ENCODE measurements at regions not wholly inside any gene's neighbourhood (a gene's known extent, or its start where the extent isn't known, plus 50 kb on each side); places are given as distances from the start of the nearest gene placed in this dataset.

DNA sequence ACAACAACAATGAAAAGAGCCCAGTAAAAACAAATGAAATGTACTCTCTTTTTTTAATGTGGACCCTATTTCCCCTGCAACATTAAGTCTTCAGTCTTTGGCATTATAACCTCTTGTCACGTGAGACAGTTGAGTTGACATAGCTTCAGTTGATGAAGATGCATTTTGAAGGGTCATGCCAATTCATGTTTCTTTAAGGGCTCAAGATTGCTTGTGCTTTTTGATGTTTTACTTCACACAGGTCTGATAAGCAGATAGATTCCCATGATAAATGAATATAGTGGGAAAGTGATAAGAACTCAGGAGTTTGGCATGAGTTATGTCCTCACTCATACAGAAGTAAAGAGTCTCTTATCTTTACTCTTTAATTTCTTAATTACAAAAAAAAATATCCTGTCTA lies 229.4 kb downstream of the SNCAIP start:
- no peak for DNase-seq
- WGBS, 5 donors, result 58 to 79% (median 73%) methylated on average over 1 of the region's 1 CpG
- intact Hi-C loops (cut with DNase I; ENCODE audit: low total_unique reads), result no loop called here
- Histone ChIP-seq H3K4me3 (no peak overlapping the region), H3K27ac (no peak overlapping the region), H3K9me3 (no peaks in the 10 kb centered on the region), H3K27me3 (peaks cover 0 to 6% (median 0%) of the 10 kb centered on the region in 3 donors), H3K4me1 (no peaks in the 10 kb centered on the region), H3K36me3 (no peaks in the 10 kb centered on the region)
- TF ChIP-seq POLR2A (IDR thresholded peaks at IDR 0.05), result no peak

DNA sequence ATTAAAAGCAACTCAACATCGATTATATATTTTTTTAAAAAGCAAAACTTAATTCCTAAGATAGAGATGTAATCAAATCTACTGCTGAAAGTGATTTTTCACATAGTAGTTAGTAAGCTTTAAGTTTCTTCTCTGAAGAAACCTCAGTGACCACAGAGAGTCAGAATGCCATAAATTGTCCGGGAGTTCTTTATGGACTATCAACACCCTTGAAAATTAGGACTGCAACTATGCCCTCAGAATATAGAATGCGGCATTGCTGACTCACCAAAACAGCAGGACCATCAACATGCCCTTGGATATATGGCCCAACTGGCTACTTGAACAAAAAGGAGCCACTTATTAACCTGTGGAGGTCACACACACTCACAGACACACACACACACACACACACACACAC lies 228.9 kb upstream of the SNX2 start:
- Histone ChIP-seq H3K27me3 (no peaks in the 10 kb centered on the region), H3K4me1 (no peaks in the 10 kb centered on the region), H3K27ac (no peak overlapping the region), H3K9me3 (peaks cover 0 to 4% (median 0%) of the 10 kb centered on the region in 4 donors), H3K36me3 (no peaks in the 10 kb centered on the region), H3K4me3 (no peak overlapping the region)
- TF ChIP-seq POLR2A (IDR thresholded peaks at IDR 0.05), result no peak
- TF ChIP-seq, protein P1, sequence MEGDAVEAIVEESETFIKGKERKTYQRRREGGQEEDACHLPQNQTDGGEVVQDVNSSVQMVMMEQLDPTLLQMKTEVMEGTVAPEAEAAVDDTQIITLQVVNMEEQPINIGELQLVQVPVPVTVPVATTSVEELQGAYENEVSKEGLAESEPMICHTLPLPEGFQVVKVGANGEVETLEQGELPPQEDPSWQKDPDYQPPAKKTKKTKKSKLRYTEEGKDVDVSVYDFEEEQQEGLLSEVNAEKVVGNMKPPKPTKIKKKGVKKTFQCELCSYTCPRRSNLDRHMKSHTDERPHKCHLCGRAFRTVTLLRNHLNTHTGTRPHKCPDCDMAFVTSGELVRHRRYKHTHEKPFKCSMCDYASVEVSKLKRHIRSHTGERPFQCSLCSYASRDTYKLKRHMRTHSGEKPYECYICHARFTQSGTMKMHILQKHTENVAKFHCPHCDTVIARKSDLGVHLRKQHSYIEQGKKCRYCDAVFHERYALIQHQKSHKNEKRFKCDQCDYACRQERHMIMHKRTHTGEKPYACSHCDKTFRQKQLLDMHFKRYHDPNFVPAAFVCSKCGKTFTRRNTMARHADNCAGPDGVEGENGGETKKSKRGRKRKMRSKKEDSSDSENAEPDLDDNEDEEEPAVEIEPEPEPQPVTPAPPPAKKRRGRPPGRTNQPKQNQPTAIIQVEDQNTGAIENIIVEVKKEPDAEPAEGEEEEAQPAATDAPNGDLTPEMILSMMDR (IDR thresholded peaks at IDR 0.05), result no peak
- no peak for TF ChIP-seq POLR2AphosphoS5 (IDR thresholded peaks at IDR 0.05)
- TF ChIP-seq EP300 (IDR thresholded peaks at IDR 0.05), result no peak
- DNase-seq, result no peak
- 80 to 90% (median 86%) methylated on average over 3 of the region's 3 CpGs for WGBS, 5 donors
- intact Hi-C loops (cut with DNase I; ENCODE audit: low total_unique reads), result no loop called here

GRCh38 chr5:122547219-122547618 lies 227.7 kb upstream of the SNX2 start:
- intact Hi-C loops (cut with DNase I; ENCODE audit: low total_unique reads), result no loop called here
- no peak for DNase-seq
- no peaks in the 10 kb centered on the region for H3K4me1 ChIP-seq
- WGBS, 5 donors, result 80 to 94% (median 89%) methylated on average over 2 of the region's 2 CpGs
- peaks cover 0 to 4% (median 0%) of the 10 kb centered on the region in 4 donors for H3K9me3 ChIP-seq
- H3K27me3 ChIP-seq, result no peaks in the 10 kb centered on the region
- TF ChIP-seq POLR2AphosphoS5 (IDR thresholded peaks at IDR 0.05), result no peak
- no peak for TF ChIP-seq POLR2A (IDR thresholded peaks at IDR 0.05)
- no peak for TF ChIP-seq EP300 (IDR thresholded peaks at IDR 0.05)
- TF ChIP-seq, protein P1 (IDR thresholded peaks at IDR 0.05), result no peak
- no peaks in the 10 kb centered on the region for H3K36me3 ChIP-seq
- H3K4me3 ChIP-seq, result no peak overlapping the region
- H3K27ac ChIP-seq, result no peak overlapping the region

DNA sequence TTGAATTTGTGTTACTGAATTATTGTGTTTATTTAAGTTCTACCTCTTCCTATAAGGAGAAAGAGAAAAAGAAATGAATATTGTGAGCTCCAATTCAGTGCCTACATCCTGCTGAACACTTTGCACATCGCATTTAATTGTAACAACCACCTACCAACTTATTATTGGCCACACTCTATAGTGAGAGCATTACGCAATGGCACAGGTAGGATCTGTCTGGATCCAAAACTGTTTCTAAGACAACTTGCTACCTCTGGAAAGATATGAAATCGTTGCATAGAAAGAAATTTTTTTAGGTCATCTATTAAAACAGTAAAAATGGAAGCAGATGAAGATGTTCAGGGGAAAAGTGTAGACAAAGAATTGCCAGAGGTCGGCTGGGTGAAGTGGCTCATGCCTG lies 227.2 kb upstream of the SNX2 start:
- H3K4me3 ChIP-seq, result no peak overlapping the region
- no peak for TF ChIP-seq POLR2A (IDR thresholded peaks at IDR 0.05)
- TF ChIP-seq, protein P1 (IDR thresholded peaks at IDR 0.05), result no peak
- no peak for TF ChIP-seq EP300 (IDR thresholded peaks at IDR 0.05)
- TF ChIP-seq POLR2AphosphoS5 (IDR thresholded peaks at IDR 0.05), result no peak
- 82 to 89% (median 87%) methylated on average over 4 of the region's 4 CpGs for WGBS, 5 donors
- H3K4me1 ChIP-seq, result no peaks in the 10 kb centered on the region
- no peak overlapping the region for H3K27ac ChIP-seq
- no peaks in the 10 kb centered on the region for H3K36me3 ChIP-seq
- DNase-seq, result no peak
- H3K27me3 ChIP-seq, result no peaks in the 10 kb centered on the region
- intact Hi-C loops (cut with DNase I; ENCODE audit: low total_unique reads), result no loop called here
- peaks cover 0 to 4% (median 0%) of the 10 kb centered on the region in 4 donors for H3K9me3 ChIP-seq

GRCh38 chr5:122559676-122560075 lies 215.2 kb upstream of the SNX2 start:
- no peak for DNase-seq
- no peak overlapping the region for H3K4me3 ChIP-seq
- TF ChIP-seq POLR2AphosphoS5 (IDR thresholded peaks at IDR 0.05) (no peak), EP300 (IDR thresholded peaks at IDR 0.05) (no peak), POLR2A (IDR thresholded peaks at IDR 0.05) (no peak)
- TF ChIP-seq, protein P1 (IDR thresholded peaks at IDR 0.05), result no peak
- intact Hi-C loops (cut with DNase I; ENCODE audit: low total_unique reads), result no loop called here
- H3K4me1 ChIP-seq, result peaks cover 0 to 6% (median 0%) of the 10 kb centered on the region in 4 donors
- H3K36me3 ChIP-seq, result no peaks in the 10 kb centered on the region
- H3K9me3 ChIP-seq, result no peaks in the 10 kb centered on the region
- no peaks in the 10 kb centered on the region for H3K27me3 ChIP-seq
- H3K27ac ChIP-seq, result no peak overlapping the region

Measured in stomach (tissue), 8 donors.